ENCODE measurements at regions not wholly inside any gene's neighbourhood (a gene's known extent, or its start where the extent isn't known, plus 50 kb on each side); places are given as distances from the start of the nearest gene placed in this dataset.

- Histone ChIP-seq H3K79me2 (ENCODE audit: control insufficient read depth, insufficient read depth, low read length) (no peaks in the 10 kb centered on the region), H3K9ac (ENCODE audit: low read length) (no peak overlapping the region), H3K4me1 (ENCODE audit: control insufficient read depth in 2 of 2, insufficient read depth in 2 of 2, low read length in 2 of 2) (no peaks in the 10 kb centered on the region), H3K9me3 (ENCODE audit: control extremely low read depth in 1 of 3, control insufficient read depth in 2 of 3, insufficient read depth in 1 of 3, low read length in 2 of 3) (peaks cover 0 to 1% (median 0%) of the 10 kb centered on the region in 3 donors), H3K4me2 (replicated peaks; ENCODE audit: low read depth, low read length, poor library complexity, severe bottlenecking) (no peak overlapping the region), H3K27ac (ENCODE audit: low read length in 2 of 2) (no peak overlapping the region), H3K27me3 (replicated peaks in 1 of 4; ENCODE audit: control extremely low read depth in 1 of 4, control insufficient read depth in 3 of 4, insufficient read depth in 4 of 4, low read length in 3 of 4) (no peaks in the 10 kb centered on the region), H4K20me1 (ENCODE audit: control insufficient read depth, insufficient read depth, low read length, poor library complexity, severe bottlenecking) (no peaks in the 10 kb centered on the region), H3K36me3 (replicated peaks in 1 of 2; ENCODE audit: control extremely low read depth in 1 of 2, control insufficient read depth in 1 of 2, extremely low read depth in 1 of 2, insufficient read depth in 2 of 2, low read length in 1 of 2) (no peaks in the 10 kb centered on the region), H3K4me3 (ENCODE audit: control extremely low read depth in 1 of 5, extremely low read depth in 1 of 5, insufficient read depth in 1 of 5, low read depth in 2 of 5, low read length in 4 of 5) (no peak overlapping the region), H2AFZ (ENCODE audit: insufficient read depth, low read depth, low read length, poor library complexity, severe bottlenecking) (no peak overlapping the region)
- intact Hi-C loops (cut with micrococcal nuclease): no loop called here
- ChIA-PET POLR2A (no interaction called here), CTCF (no interaction called here)
- Mint-ChIP-seq H3K27ac (no peak overlapping the region), H3K4me3 (no peak overlapping the region), H3K9me3 (ENCODE audit: insufficient read depth) (peaks cover 2% of the 10 kb centered on the region), H3K4me1 (no peaks in the 10 kb centered on the region), H3K27me3 (no peaks in the 10 kb centered on the region)
- WGBS (ENCODE audit: insufficient coverage): 75% methylated on average over 1 of the region's 2 CpGs
- no peak for DNase-seq
- no peak for TF ChIP-seq EZH2 (IDR thresholded peaks at IDR 0.05; ENCODE audit: borderline replicate concordance, insufficient read depth, low read depth, low read length, poor library complexity, severe bottlenecking)
- TF ChIP-seq CTCF (IDR thresholded peaks at IDR 0.05): no peak
- no peak for ATAC-seq (ENCODE audit: low read depth)
Observed at GRCh38 chr10:90227217-90227656, 525.8 kb downstream of the KIF20B start.

- ATAC-seq (ENCODE audit: low read depth) (no peak), DNase-seq (no peak)
- H3K9me3 ChIP-seq (ENCODE audit: control extremely low read depth in 1 of 3, control insufficient read depth in 2 of 3, insufficient read depth in 1 of 3, low read length in 2 of 3): peaks cover 0 to 1% (median 0%) of the 10 kb centered on the region in 3 donors
- Mint-ChIP-seq H3K27me3 (no peaks in the 10 kb centered on the region), H3K4me1 (no peaks in the 10 kb centered on the region), H3K9me3 (ENCODE audit: insufficient read depth) (peaks cover 2% of the 10 kb centered on the region), H3K4me3 (no peak overlapping the region), H3K27ac (no peak overlapping the region)
- H3K27me3 ChIP-seq (replicated peaks in 1 of 4; ENCODE audit: control extremely low read depth in 1 of 4, control insufficient read depth in 3 of 4, insufficient read depth in 4 of 4, low read length in 3 of 4): no peaks in the 10 kb centered on the region
- no peak overlapping the region for H3K9ac ChIP-seq (ENCODE audit: low read length)
- no peak overlapping the region for H3K4me3 ChIP-seq (ENCODE audit: control extremely low read depth in 1 of 5, extremely low read depth in 1 of 5, insufficient read depth in 1 of 5, low read depth in 2 of 5, low read length in 4 of 5)
- no peak overlapping the region for H2AFZ ChIP-seq (ENCODE audit: insufficient read depth, low read depth, low read length, poor library complexity, severe bottlenecking)
- H3K27ac ChIP-seq (ENCODE audit: low read length in 2 of 2): no peak overlapping the region
- CTCF ChIA-PET: no interaction called here
- H3K36me3 ChIP-seq (replicated peaks in 1 of 2; ENCODE audit: control extremely low read depth in 1 of 2, control insufficient read depth in 1 of 2, extremely low read depth in 1 of 2, insufficient read depth in 2 of 2, low read length in 1 of 2): no peaks in the 10 kb centered on the region
- no peaks in the 10 kb centered on the region for H3K4me1 ChIP-seq (ENCODE audit: control insufficient read depth in 2 of 2, insufficient read depth in 2 of 2, low read length in 2 of 2)
- no peak overlapping the region for H3K4me2 ChIP-seq (replicated peaks; ENCODE audit: low read depth, low read length, poor library complexity, severe bottlenecking)
- intact Hi-C loops (cut with micrococcal nuclease): no loop called here
- H4K20me1 ChIP-seq (ENCODE audit: control insufficient read depth, insufficient read depth, low read length, poor library complexity, severe bottlenecking): no peaks in the 10 kb centered on the region
- POLR2A ChIA-PET: no interaction called here
- no peaks in the 10 kb centered on the region for H3K79me2 ChIP-seq (ENCODE audit: control insufficient read depth, insufficient read depth, low read length)
- no peak for TF ChIP-seq CTCF (IDR thresholded peaks at IDR 0.05)
- TF ChIP-seq EZH2 (IDR thresholded peaks at IDR 0.05; ENCODE audit: borderline replicate concordance, insufficient read depth, low read depth, low read length, poor library complexity, severe bottlenecking): no peak
- WGBS (ENCODE audit: insufficient coverage): no CpG with 5 or more reads among the region's 2 CpGs
Observed at GRCh38 chr10:90227786-90228185, 526.4 kb downstream of the KIF20B start.

Data from B cell (primary cell).